OCI-LY7 (cell line): ENCODE measurements at regions not wholly inside any gene's neighbourhood (a gene's known extent, or its start where the extent isn't known, plus 50 kb on each side); places are given as distances from the start of the nearest gene placed in this dataset.

Experiments used
- BruUV-seq: library from RNA; stranded (reverse); fragments of 400-500 nt; replicated peaks from 2 replicates; lab custom pipeline; 2021; lab: Mats Ljungman, UMichigan
- CTCF ChIA-PET: fragments of 300-600 bp; sonication (Branson Sonifier 250); formaldehyde crosslinking; loops from one replicate; lab custom pipeline; 2022; ENCODE audit warnings: antibody characterized with exemption; ENCODE audit not compliant: unreplicated experiment; lab: Charles Lee
- POLR2A ChIA-PET: fragments of 300-600 bp; sonication (Branson Sonifier 250); formaldehyde crosslinking; loops from one replicate; lab custom pipeline; 2022; ENCODE audit warnings: antibody characterized with exemption; lab: Charles Lee
- DNase-seq: peaks from one replicate; pipeline ENCODE4 v3.0.0-alpha.2; 2015; ENCODE audit warnings: low spot score
- H2AFZ ChIP-seq: fragments of 200-600 bp; sonication (generic), shearing (Covaris generic); 2 replicates; pipeline ENCODE4 v1.6.1; 2014; ENCODE audit warnings: mild to moderate bottlenecking, antibody characterized with exemption, low read length, moderate library complexity
- H3K27ac ChIP-seq: fragments of 200-600 bp; sonication (generic); 2 replicates; pipeline ENCODE4 v1.5.1; 2014; ENCODE audit warnings: mixed run types, low read depth, mild to moderate bottlenecking, moderate library complexity, low read length, inconsistent platforms; ENCODE audit not compliant: poor library complexity, severe bottlenecking
- H3K36me3 ChIP-seq: fragments of 200-600 bp; sonication (generic); 2 replicates; pipeline ENCODE4 v1.6.1; 2014; ENCODE audit warnings: mild to moderate bottlenecking, antibody characterized with exemption, low read length, moderate library complexity, mixed read lengths; ENCODE audit not compliant: insufficient read depth
- H3K4me1 ChIP-seq: fragments of 200-600 bp; sonication (generic); 2 replicates; pipeline ENCODE4 v1.5.1; 2014; ENCODE audit warnings: mild to moderate bottlenecking, low read length; ENCODE audit not compliant: insufficient read depth, poor library complexity, severe bottlenecking
- H3K4me2 ChIP-seq: fragments of 200-600 bp; sonication (generic); 2 replicates; pipeline ENCODE4 v1.6.1; 2014; ENCODE audit warnings: mild to moderate bottlenecking, low read length
- H3K4me3 ChIP-seq: fragments of 200-600 bp; sonication (generic); 2 replicates; pipeline ENCODE4 v1.5.1; 2014; ENCODE audit warnings: mild to moderate bottlenecking, low read depth, low read length; ENCODE audit not compliant: poor library complexity, severe bottlenecking
- H3K79me2 ChIP-seq: fragments of 200-600 bp; sonication (generic); 2 replicates; pipeline ENCODE4 v1.6.1; 2016; ENCODE audit warnings: low read depth, mild to moderate bottlenecking, low read length, moderate library complexity, mixed read lengths; ENCODE audit not compliant: insufficient read depth
- H3K9me2 ChIP-seq: fragments of 200-600 bp; sonication (generic); 2 replicates; pipeline ENCODE4 v1.6.1; 2016; ENCODE audit warnings: mild to moderate bottlenecking, low read length, mixed read lengths; ENCODE audit not compliant: insufficient read depth
- H3K9me3 ChIP-seq: fragments of 200-600 bp; sonication (generic); 2 replicates; pipeline ENCODE4 v1.6.1; 2014; ENCODE audit warnings: mild to moderate bottlenecking, mixed run types, low read length, mixed read lengths
- H4K20me1 ChIP-seq: fragments of 200-600 bp; sonication (generic); 2 replicates; pipeline ENCODE4 v1.6.1; 2014; ENCODE audit warnings: mild to moderate bottlenecking, antibody characterized with exemption, low read length, moderate library complexity, mixed read lengths; ENCODE audit not compliant: insufficient read depth
- EZH2phosphoT487 ChIP-seq: fragments of 200-600 bp; sonication (generic); IDR thresholded peaks from 2 replicates; pipeline ENCODE4 v1.6.1; 2018; ENCODE audit warnings: low read depth, borderline replicate concordance, mild to moderate bottlenecking, mixed run types, antibody characterized with exemption, low read length, moderate library complexity, mixed read lengths
- intact Hi-C: fragments of 100-400 bp; cut with micrococcal nuclease; formaldehyde crosslinking; loops from one replicate; pipeline ENCODE4 v1.10.0; 2022; ENCODE audit not compliant: unreplicated experiment
- TF ChIP-seq, protein P1 (sequence below): fragments of 200-600 bp; sonication (generic); conservative IDR thresholded peaks from 2 replicates; pipeline ENCODE4 v1.5.1; 2014; ENCODE audit warnings: mild to moderate bottlenecking, antibody characterized with exemption, low read length, moderate library complexity, mixed read lengths

DNA sequence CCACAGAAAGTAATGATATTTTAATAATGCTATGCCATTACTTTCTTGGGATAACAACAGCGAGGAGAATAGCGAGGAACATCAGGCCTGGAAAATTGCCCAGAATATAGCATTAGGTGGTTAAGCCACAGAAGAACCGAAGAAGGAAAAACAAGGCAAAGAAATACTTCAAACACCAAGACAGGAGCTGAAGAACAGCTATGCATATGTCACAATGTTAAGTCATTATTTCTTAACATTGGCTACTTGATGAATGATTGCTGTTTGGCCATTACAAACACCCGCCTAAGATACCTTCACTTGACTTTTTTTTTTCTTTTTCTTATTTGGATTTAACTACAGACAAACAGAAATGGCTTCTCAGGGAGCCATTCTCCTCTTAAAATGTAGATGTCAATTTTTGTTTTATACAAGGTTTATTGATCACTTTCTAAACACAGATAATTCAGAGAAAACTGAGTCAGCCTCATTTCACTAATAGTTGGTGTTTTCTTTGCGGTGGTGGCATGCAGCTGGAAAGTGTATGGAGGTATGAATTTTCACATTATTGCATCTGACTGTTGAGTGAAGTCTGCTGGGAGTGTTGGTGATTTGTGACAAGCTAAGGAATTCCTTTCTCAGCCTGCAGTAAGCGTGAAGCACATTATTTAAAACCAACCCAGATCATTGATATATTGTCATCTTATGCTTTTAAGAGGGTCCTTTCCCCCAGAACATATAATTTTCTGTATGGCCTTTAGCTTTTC is 705.7 kb upstream of the NR2F2 start:
- H3K36me3 ChIP-seq = no peaks in the 10 kb centered on the region
- no peak overlapping the region for H3K4me3 ChIP-seq
- H3K27ac ChIP-seq = no peak overlapping the region
- H3K4me1 ChIP-seq = no peaks in the 10 kb centered on the region
- no peaks in the 10 kb centered on the region for H3K79me2 ChIP-seq
- H3K9me2 ChIP-seq = no peaks in the 10 kb centered on the region
- intact Hi-C loops = no loop called here
- no peaks in the 10 kb centered on the region for H3K9me3 ChIP-seq
- BruUV-seq = no TSS peak
- no peaks in the 10 kb centered on the region for H4K20me1 ChIP-seq
- no peak for DNase-seq
- CTCF ChIA-PET = no interaction called here
- no peak overlapping the region for H3K4me2 ChIP-seq
- no peak overlapping the region for H2AFZ ChIP-seq
- POLR2A ChIA-PET = interaction anchor here (0.6 kb wide), 1 partner anchor 38 kb away, joined by 3 read pairs; no protein-coding TSS in a partner anchor
- TF ChIP-seq, protein P1, sequence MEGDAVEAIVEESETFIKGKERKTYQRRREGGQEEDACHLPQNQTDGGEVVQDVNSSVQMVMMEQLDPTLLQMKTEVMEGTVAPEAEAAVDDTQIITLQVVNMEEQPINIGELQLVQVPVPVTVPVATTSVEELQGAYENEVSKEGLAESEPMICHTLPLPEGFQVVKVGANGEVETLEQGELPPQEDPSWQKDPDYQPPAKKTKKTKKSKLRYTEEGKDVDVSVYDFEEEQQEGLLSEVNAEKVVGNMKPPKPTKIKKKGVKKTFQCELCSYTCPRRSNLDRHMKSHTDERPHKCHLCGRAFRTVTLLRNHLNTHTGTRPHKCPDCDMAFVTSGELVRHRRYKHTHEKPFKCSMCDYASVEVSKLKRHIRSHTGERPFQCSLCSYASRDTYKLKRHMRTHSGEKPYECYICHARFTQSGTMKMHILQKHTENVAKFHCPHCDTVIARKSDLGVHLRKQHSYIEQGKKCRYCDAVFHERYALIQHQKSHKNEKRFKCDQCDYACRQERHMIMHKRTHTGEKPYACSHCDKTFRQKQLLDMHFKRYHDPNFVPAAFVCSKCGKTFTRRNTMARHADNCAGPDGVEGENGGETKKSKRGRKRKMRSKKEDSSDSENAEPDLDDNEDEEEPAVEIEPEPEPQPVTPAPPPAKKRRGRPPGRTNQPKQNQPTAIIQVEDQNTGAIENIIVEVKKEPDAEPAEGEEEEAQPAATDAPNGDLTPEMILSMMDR = no peak
- TF ChIP-seq EZH2phosphoT487 = no peak

DNA sequence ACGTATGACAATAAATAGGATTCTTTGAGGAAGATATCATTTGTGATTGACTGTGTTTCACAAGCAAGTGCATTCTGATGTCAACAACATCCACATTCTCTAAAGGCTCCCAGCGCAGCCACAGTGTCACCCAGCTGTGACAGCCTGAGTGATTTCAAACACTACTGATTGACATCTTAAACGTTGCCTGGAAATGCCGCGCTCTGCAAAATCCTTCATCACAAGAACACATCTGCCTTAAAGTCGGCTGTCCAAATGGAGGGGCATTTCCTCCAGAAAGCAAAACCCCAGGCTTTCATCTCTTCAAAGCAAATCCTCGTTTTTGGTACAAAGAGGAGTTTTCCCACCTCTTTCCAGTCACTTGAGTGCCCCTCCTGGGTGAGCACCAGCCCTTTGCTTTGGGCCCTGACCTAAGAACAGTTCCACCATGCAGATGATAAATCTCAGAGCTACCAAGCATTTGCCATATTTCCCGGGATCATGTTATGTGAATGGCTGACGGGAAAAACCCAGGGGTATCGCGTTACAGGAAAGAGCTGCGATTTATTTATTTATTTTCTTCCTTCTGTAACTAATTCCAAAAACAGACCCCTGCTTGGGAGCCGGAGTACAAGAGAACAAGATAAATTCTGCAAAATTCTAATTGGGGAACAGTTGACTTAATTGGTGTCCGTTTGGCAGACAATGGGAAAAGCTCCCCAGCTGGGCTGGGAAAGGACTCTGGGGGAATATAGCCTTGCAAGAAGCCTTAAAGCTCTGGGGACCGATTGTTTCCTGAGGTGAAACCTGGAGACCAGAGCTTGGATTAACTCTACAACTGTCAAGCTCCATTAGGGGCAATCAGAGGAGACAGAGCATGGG is 703.8 kb upstream of the NR2F2 start:
- intact Hi-C loops = no loop called here
- BruUV-seq = no TSS peak
- no peaks in the 10 kb centered on the region for H3K36me3 ChIP-seq
- no peak overlapping the region for H3K4me2 ChIP-seq
- TF ChIP-seq, protein P1 = no peak
- TF ChIP-seq EZH2phosphoT487 = no peak
- H3K4me1 ChIP-seq = no peaks in the 10 kb centered on the region
- H2AFZ ChIP-seq = no peak overlapping the region
- CTCF ChIA-PET = no interaction called here
- H4K20me1 ChIP-seq = no peaks in the 10 kb centered on the region
- no peak overlapping the region for H3K4me3 ChIP-seq
- no peaks in the 10 kb centered on the region for H3K9me2 ChIP-seq
- H3K9me3 ChIP-seq = no peaks in the 10 kb centered on the region
- DNase-seq = no peak
- H3K27ac ChIP-seq = no peak overlapping the region
- POLR2A ChIA-PET = no interaction called here
- no peaks in the 10 kb centered on the region for H3K79me2 ChIP-seq
